NCI-H1694 (cell line): ENCODE measurements at regions not wholly inside any gene's neighbourhood (a gene's known extent, or its start where the extent isn't known, plus 50 kb on each side); places are given as distances from the start of the nearest gene placed in this dataset.

Experiments used
- DNase-seq: peaks from one replicate; lab custom pipeline; 2025; lab: John Stamatoyannopoulos, UW

GRCh38 chr11:69348414-69349235 is 54.7 kb downstream of the MYEOV start:
- no peak for DNase-seq

GRCh38 chr11:69350040-69350439 is 56.1 kb downstream of the MYEOV start:
- no peak for DNase-seq

GRCh38 chr11:69350596-69350995 is 56.6 kb downstream of the MYEOV start:
- no peak for DNase-seq

GRCh38 chr11:69351460-69351859 is 57.5 kb downstream of the MYEOV start:
- no peak for DNase-seq

- DNase-seq = no peak
Observed at GRCh38 chr11:69352166-69352565, 58.2 kb downstream of the MYEOV start.

- no peak for DNase-seq
Observed at GRCh38 chr11:69352715-69353319, 58.9 kb downstream of the MYEOV start.

GRCh38 chr11:69353696-69354544 is 60.0 kb downstream of the MYEOV start:
- no peak for DNase-seq

- no peak for DNase-seq
Observed at GRCh38 chr11:69354545-69354897, 60.6 kb downstream of the MYEOV start.

GRCh38 chr11:69355346-69355940 is 61.5 kb downstream of the MYEOV start:
- no peak for DNase-seq

- no peak for DNase-seq
Observed at GRCh38 chr11:69355959-69356702, 62.2 kb downstream of the MYEOV start.

GRCh38 chr11:69356703-69357457 is 62.9 kb downstream of the MYEOV start:
- no peak for DNase-seq

- DNase-seq = no peak
Observed at GRCh38 chr11:69357458-69358397, 63.8 kb downstream of the MYEOV start.

GRCh38 chr11:69358398-69359020 is 64.6 kb downstream of the MYEOV start:
- DNase-seq = no peak

GRCh38 chr11:69359735-69360480 is 66.0 kb downstream of the MYEOV start:
- no peak for DNase-seq

GRCh38 chr11:69360606-69361005 is 66.7 kb downstream of the MYEOV start:
- DNase-seq = no peak

GRCh38 chr11:69361048-69361447 is 67.1 kb downstream of the MYEOV start:
- DNase-seq = no peak

GRCh38 chr11:69361466-69361865 is 67.5 kb downstream of the MYEOV start:
- DNase-seq = no peak

- no peak for DNase-seq
Observed at GRCh38 chr11:69362315-69362714, 68.4 kb downstream of the MYEOV start.

- no peak for DNase-seq
Observed at GRCh38 chr11:69364921-69365320, 71.0 kb downstream of the MYEOV start.
